Femur (tissue), 1 donor: ENCODE measurements at regions not wholly inside any gene's neighbourhood (a gene's known extent, or its start where the extent isn't known, plus 50 kb on each side); places are given as distances from the start of the nearest gene placed in this dataset.
A peak's percentile ranks its signal among the peaks of the same experiment; 100 is the strongest.

Experiments
- DNase-seq: peaks from one replicate; pipeline ENCODE4 v3.0.0-alpha.2; 2017

GRCh38 chr13:63208826-63209225 lies 1793.2 kb upstream of the PCDH20 start:
- no peak for DNase-seq

- DNase-seq: no peak
These were observed 1790.8 kb upstream of the PCDH20 start for GRCh38 chr13:63206461-63206860.

GRCh38 chr13:63201493-63201892 lies 1785.8 kb upstream of the PCDH20 start:
- no peak for DNase-seq

- no peak for DNase-seq
These were observed 1783.9 kb upstream of the PCDH20 start for GRCh38 chr13:63199508-63199907.

GRCh38 chr13:63198071-63198470 lies 1782.4 kb upstream of the PCDH20 start:
- DNase-seq: peak; percentile 25

- DNase-seq: no peak
These were observed 1780.1 kb upstream of the PCDH20 start for GRCh38 chr13:63195726-63196125.

- DNase-seq: no peak
These were observed 1775.1 kb upstream of the PCDH20 start for GRCh38 chr13:63190742-63191141.

GRCh38 chr13:63190219-63190618 lies 1774.6 kb upstream of the PCDH20 start:
- DNase-seq: no peak

- DNase-seq: no peak
These were observed 1774.1 kb upstream of the PCDH20 start for GRCh38 chr13:63189712-63190111.

GRCh38 chr13:63184693-63185092 lies 1769.0 kb upstream of the PCDH20 start:
- DNase-seq: no peak

- DNase-seq: no peak
These were observed 1759.9 kb upstream of the PCDH20 start for GRCh38 chr13:63175536-63175935.

- no peak for DNase-seq
These were observed 1752.2 kb upstream of the PCDH20 start for GRCh38 chr13:63167699-63168337.

- DNase-seq: no peak
These were observed 1750.7 kb upstream of the PCDH20 start for GRCh38 chr13:63166345-63166744.

GRCh38 chr13:63163903-63164302 lies 1748.3 kb upstream of the PCDH20 start:
- DNase-seq: no peak

GRCh38 chr13:63161219-63161618 lies 1745.6 kb upstream of the PCDH20 start:
- DNase-seq: no peak

GRCh38 chr13:63156816-63157215 lies 1741.2 kb upstream of the PCDH20 start:
- no peak for DNase-seq

- DNase-seq: no peak
These were observed 1733.7 kb upstream of the PCDH20 start for GRCh38 chr13:63149375-63149774.

GRCh38 chr13:63139277-63139676 lies 1723.6 kb upstream of the PCDH20 start:
- DNase-seq: no peak

- no peak for DNase-seq
These were observed 1714.3 kb upstream of the PCDH20 start for GRCh38 chr13:63129995-63130394.

GRCh38 chr13:63128716-63129115 lies 1713.1 kb upstream of the PCDH20 start:
- DNase-seq: no peak

- no peak for DNase-seq
These were observed 1709.2 kb upstream of the PCDH20 start for GRCh38 chr13:63124863-63125262.

- DNase-seq: no peak
These were observed 1705.2 kb upstream of the PCDH20 start for GRCh38 chr13:63120883-63121282.

- no peak for DNase-seq
These were observed 1702.1 kb upstream of the PCDH20 start for GRCh38 chr13:63117710-63118109.

GRCh38 chr13:63112799-63113395 lies 1697.2 kb upstream of the PCDH20 start:
- no peak for DNase-seq

- DNase-seq: no peak
These were observed 1694.8 kb upstream of the PCDH20 start for GRCh38 chr13:63110466-63110865.
